K562 (cell line): ENCODE measurements at regions not wholly inside any gene's neighbourhood (a gene's known extent, or its start where the extent isn't known, plus 50 kb on each side); places are given as distances from the start of the nearest gene placed in this dataset.

Source experiments
- ATAC-seq: fragments of 200-7000 bp; cut with Tn5 transposase; 3 replicates; pipeline ENCODE4 v1.9.1; 2020; ENCODE audit warnings: moderate library complexity
- BruUV-seq: library from RNA; stranded (reverse); fragments of 400-500 nt; replicated peaks from 2 replicates; lab custom pipeline; 2021; lab: Mats Ljungman, UMichigan
- CTCF ChIA-PET: fragments of 300-600 bp; formaldehyde crosslinking; extraction: SDS; loops from one replicate; lab custom pipeline; 2021; ENCODE audit warnings: low intra/inter-chr PET ratio; lab: Yijun Ruan, JAX
- POLR2A ChIA-PET: fragments of 300-600, 350-650 bp; sonication (Branson Sonifier 250); formaldehyde crosslinking; extraction: SDS; loops from one replicate; lab custom pipeline; 2021; ENCODE audit warnings: antibody characterized with exemption, inconsistent platforms; lab: Yijun Ruan, JAX
- DNase-seq, 4 experiments: peaks; one replicate each; pipeline versions ENCODE4 v3.0.0 to v3.0.0-alpha.2; 2011 to 2018; ENCODE audit warnings: low spot score in 3 of 4, mixed read lengths in 3 of 4; ENCODE audit errors: extremely low read depth in 1 of 4
- FAIRE-seq: peaks from 2 replicates; lab custom pipeline; 2011; peaks lifted over from hg19 to GRCh38; lab: Jason Lieb, UNC
- H2AFZ ChIP-seq: 2 replicates; pipeline ENCODE4 v1.6.0; 2011; ENCODE audit warnings: low read depth, low read length, control low read depth, inconsistent platforms
- H3K27ac ChIP-seq: fragments of 200-600 bp; 3 replicates; pipeline ENCODE4 v1.8.0; 2011; ENCODE audit warnings: low read depth, mild to moderate bottlenecking, control low read depth, inconsistent platforms, low read length, moderate library complexity, mixed read lengths; ENCODE audit errors: extremely low read depth
- H3K27me3 ChIP-seq, 2 experiments: fragments of 300-600 bp in 1 of 2; 2 replicates in 1 of 2; 3 replicates in 1 of 2; pipeline versions ENCODE4 v1.6.0 to v1.8.0; 2011; ENCODE audit warnings: inconsistent platforms in 2 of 2, low read length in 2 of 2, mild to moderate bottlenecking in 1 of 2, mixed read lengths in 1 of 2, moderate library complexity in 1 of 2; ENCODE audit not compliant: control insufficient read depth in 2 of 2, insufficient read depth in 2 of 2
- H3K36me3 ChIP-seq: fragments of 300-600 bp; 3 replicates; pipeline ENCODE4 v1.8.0; 2011; ENCODE audit warnings: mild to moderate bottlenecking, low read length, inconsistent platforms; ENCODE audit not compliant: control insufficient read depth, insufficient read depth
- H3K4me1 ChIP-seq, 2 experiments: fragments of 200-600 bp in 1 of 2; replicated peaks in 1 of 2; 2 replicates in 1 of 2; 3 replicates in 1 of 2; pipeline versions ENCODE4 v1.5.1 to v1.8.0; 2011; ENCODE audit warnings: inconsistent platforms in 2 of 2, low read length in 2 of 2, mild to moderate bottlenecking in 1 of 2, mixed read lengths in 1 of 2, moderate library complexity in 1 of 2; ENCODE audit not compliant: control insufficient read depth in 2 of 2, insufficient read depth in 2 of 2
- H3K4me2 ChIP-seq: 2 replicates; pipeline ENCODE4 v1.6.1; 2011; ENCODE audit warnings: low read length, control low read depth, inconsistent platforms, mixed read lengths; ENCODE audit not compliant: insufficient read depth
- H3K4me3 ChIP-seq: fragments of 200-600 bp; sonication (generic), shearing (Covaris generic); 2 replicates; pipeline ENCODE4 v1.5.1; 2016; ENCODE audit warnings: control low read depth, inconsistent platforms
- H3K79me2 ChIP-seq: fragments of 200-600 bp; 3 replicates; pipeline ENCODE4 v1.8.0; 2011; ENCODE audit warnings: low read length, inconsistent platforms; ENCODE audit not compliant: control insufficient read depth, insufficient read depth
- H3K9ac ChIP-seq, 2 experiments: 2 replicates each; pipeline versions ENCODE4 v1.6.0 to v1.6.1; 2011; ENCODE audit warnings: low read depth in 2 of 2, low read length in 2 of 2, control low read depth in 1 of 2, inconsistent platforms in 1 of 2, mild to moderate bottlenecking in 1 of 2, mixed read lengths in 1 of 2; ENCODE audit not compliant: insufficient read depth in 1 of 2
- H3K9me1 ChIP-seq: one replicate; pipeline ENCODE4 v1.6.0; 2011; ENCODE audit warnings: inconsistent platforms, mild to moderate bottlenecking, low read length, moderate library complexity; ENCODE audit not compliant: control insufficient read depth, insufficient read depth
- H3K9me3 ChIP-seq: replicated peaks from 2 replicates; pipeline ENCODE4 v1.5.1; 2011; ENCODE audit warnings: low read depth, low read length, inconsistent platforms; ENCODE audit not compliant: control insufficient read depth, insufficient read depth
- H4K20me1 ChIP-seq: replicated peaks from 2 replicates; pipeline ENCODE4 v1.6.1; 2011; ENCODE audit warnings: low read length, inconsistent platforms, mixed read lengths; ENCODE audit not compliant: control insufficient read depth, insufficient read depth
- DIDO1 ChIP-seq: fragments of 450-650 bp; IDR thresholded peaks from 2 replicates; pipeline ENCODE4 v1.6.1; 2016; ENCODE audit warnings: low read depth, missing biosample characterization, missing genetic modification characterization
- EP300 ChIP-seq: IDR thresholded peaks from 2 replicates; pipeline ENCODE4 v1.6.1; 2012; ENCODE audit warnings: low read length, improper control_type of control experiment
- HCFC1 ChIP-seq: IDR thresholded peaks from 2 replicates; pipeline ENCODE4 v1.6.1; 2012; ENCODE audit warnings: low read depth, low read length, improper control_type of control experiment
- HNRNPUL1 ChIP-seq: fragments of 200-400 bp; formaldehyde crosslinking; IDR thresholded peaks from 2 replicates; pipeline ENCODE4 v1.6.1; 2017; ENCODE audit warnings: low read length
- MED1 ChIP-seq: sonication (generic); formaldehyde crosslinking; IDR thresholded peaks from 2 replicates; pipeline ENCODE4 v1.8.1; 2023; ENCODE audit warnings: missing genetic modification reagents, borderline replicate concordance
- MNT ChIP-seq, 2 experiments: fragments of 450-650 bp; conservative IDR thresholded peaks; 2 replicates each; pipeline ENCODE4 v1.6.1; 2017; ENCODE audit warnings: mild to moderate bottlenecking in 2 of 2, moderate library complexity in 2 of 2
- MYNN ChIP-seq, 2 experiments: sonication (generic); formaldehyde crosslinking in 1 of 2; IDR thresholded peaks; 2 replicates each; pipeline versions ENCODE4 v1.5.0 to v1.6.1; 2016 to 2020; ENCODE audit warnings: antibody characterized with exemption in 1 of 2, missing genetic modification reagents in 1 of 2
- PML ChIP-seq: IDR thresholded peaks from 2 replicates; pipeline ENCODE4 v1.6.1; 2012; ENCODE audit warnings: low read length, inconsistent platforms
- RBBP5 ChIP-seq: fragments of 200-600 bp; sonication (generic); IDR thresholded peaks from 2 replicates; pipeline ENCODE4 v1.6.1; 2012; ENCODE audit warnings: borderline replicate concordance, mild to moderate bottlenecking, low read length, control low read depth, inconsistent platforms; ENCODE audit not compliant: insufficient read depth, poor library complexity, severe bottlenecking
- RBM34 ChIP-seq: fragments of 200-400 bp; formaldehyde crosslinking; IDR thresholded peaks from 2 replicates; pipeline ENCODE4 v1.6.1; 2018; ENCODE audit warnings: low read length, borderline replicate concordance; ENCODE audit not compliant: insufficient read depth
- SIN3A ChIP-seq, 2 experiments: fragments of 150-350 bp in 1 of 2; IDR thresholded peaks; 2 replicates each; pipeline ENCODE4 v1.6.1; 2011 to 2016; ENCODE audit warnings: borderline replicate concordance in 2 of 2, low read depth in 2 of 2, low read length in 2 of 2, mild to moderate bottlenecking in 2 of 2, moderate library complexity in 2 of 2; ENCODE audit not compliant: control insufficient read depth in 1 of 2
- SMAD1 ChIP-seq: fragments of 150-350 bp; IDR thresholded peaks from 2 replicates; pipeline ENCODE4 v1.6.1; 2014; ENCODE audit warnings: low read length, low read depth; ENCODE audit not compliant: partially characterized antibody
- ZFPM2 ChIP-seq: fragments of 250-450 bp; sonication (Bioruptor Pico); IDR thresholded peaks from 2 replicates; pipeline ENCODE4 v1.5.1; 2022; ENCODE audit warnings: mild to moderate bottlenecking
- ZNF436 ChIP-seq: fragments of 250-450, 450-650 bp; sonication (Bioruptor Pico); formaldehyde crosslinking; IDR thresholded peaks from 2 replicates; pipeline ENCODE4 v1.7.0; 2020; ENCODE audit warnings: mild to moderate bottlenecking
- ZNF79 ChIP-seq: fragments of 250-450 bp; sonication (Bioruptor Pico); IDR thresholded peaks from 2 replicates; pipeline ENCODE4 v1.4.0; 2020; ENCODE audit warnings: low read depth, mild to moderate bottlenecking, moderate library complexity
- WGBS: fragments of 100-300 bp; shearing (Covaris generic); methylation state at CpG from one replicate; pipeline ENCODE4 v1.1.6; 2016; ENCODE audit warnings: low coverage, mixed read lengths; ENCODE audit not compliant: insufficient coverage; ENCODE audit errors: missing lambda C conversion rate; 5-methylcytosine and 5-hydroxymethylcytosine counted together
- in situ Hi-C: fragments of 300-500 bp; cut with MboI; formaldehyde crosslinking; loops from 4 replicates; pipeline ENCODE4 v1.15.0; 2018; ENCODE audit warnings: inconsistent platforms, mixed read lengths
- intact Hi-C: fragments of 100-400 bp; cut with micrococcal nuclease; formaldehyde crosslinking; loops from 2 replicates; pipeline ENCODE4 v1.14.2; 2022
- TF ChIP-seq, protein P1 (sequence below): fragments of 450-650 bp; IDR thresholded peaks from 2 replicates; pipeline ENCODE4 v1.6.1; 2017; ENCODE audit warnings: mild to moderate bottlenecking, moderate library complexity
- TF ChIP-seq, protein P2 (sequence below): sonication (generic); formaldehyde crosslinking; IDR thresholded peaks from 2 replicates; pipeline ENCODE4 v1.9.0; 2022; ENCODE audit warnings: mild to moderate bottlenecking, missing genetic modification reagents
- TF ChIP-seq, protein P3 (sequence below): sonication (generic); formaldehyde crosslinking; IDR thresholded peaks from 2 replicates; pipeline ENCODE4 v1.8.1; 2022; ENCODE audit warnings: missing genetic modification reagents

DNA sequence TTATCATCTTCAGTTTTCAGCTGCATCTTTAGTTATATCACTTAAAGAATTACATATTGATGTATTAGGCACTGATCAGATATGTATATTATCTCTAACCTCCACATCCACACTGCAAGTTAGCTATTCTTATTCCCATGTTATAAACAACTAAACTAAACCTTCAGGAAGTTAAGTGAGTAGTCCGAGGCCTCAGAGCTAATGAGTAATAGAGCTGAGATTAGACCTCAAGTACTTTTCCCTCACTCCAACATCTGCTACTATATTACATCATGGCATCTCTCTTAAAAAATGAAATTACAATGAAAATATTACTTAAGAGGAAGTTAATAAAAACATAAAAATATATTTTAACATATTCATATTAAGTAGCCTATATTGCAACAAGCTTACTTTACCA lies 183.6 kb upstream of the MAP2 start (continued):
- TF ChIP-seq SMAD1: no peak
- TF ChIP-seq MED1: no peak
- no peak for TF ChIP-seq MYNN (IDR thresholded peaks at IDR 0.05)
- no peak for TF ChIP-seq MYNN (CRISPR knock-in tag; IDR thresholded peaks at IDR 0.05)
- TF ChIP-seq, protein P1, sequence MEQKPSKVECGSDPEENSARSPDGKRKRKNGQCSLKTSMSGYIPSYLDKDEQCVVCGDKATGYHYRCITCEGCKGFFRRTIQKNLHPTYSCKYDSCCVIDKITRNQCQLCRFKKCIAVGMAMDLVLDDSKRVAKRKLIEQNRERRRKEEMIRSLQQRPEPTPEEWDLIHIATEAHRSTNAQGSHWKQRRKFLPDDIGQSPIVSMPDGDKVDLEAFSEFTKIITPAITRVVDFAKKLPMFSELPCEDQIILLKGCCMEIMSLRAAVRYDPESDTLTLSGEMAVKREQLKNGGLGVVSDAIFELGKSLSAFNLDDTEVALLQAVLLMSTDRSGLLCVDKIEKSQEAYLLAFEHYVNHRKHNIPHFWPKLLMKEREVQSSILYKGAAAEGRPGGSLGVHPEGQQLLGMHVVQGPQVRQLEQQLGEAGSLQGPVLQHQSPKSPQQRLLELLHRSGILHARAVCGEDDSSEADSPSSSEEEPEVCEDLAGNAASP: no peak
- TF ChIP-seq HNRNPUL1: no peak
- no peak for TF ChIP-seq RBBP5
- TF ChIP-seq ZFPM2: no peak
- no peak for TF ChIP-seq RBM34

- DNase-seq: no peak
These were observed 170.3 kb upstream of the MAP2 start for GRCh38 chr2:209253544-209253943.

More at GRCh38 chr2:209253544-209253943, 170.3 kb upstream of the MAP2 start:
- Histone ChIP-seq H3K4me1 (no peaks in the 10 kb centered on the region), H3K27me3 (no peaks in the 10 kb centered on the region), H3K79me2 (no peaks in the 10 kb centered on the region), H2AFZ (no peak overlapping the region), H3K36me3 (no peaks in the 10 kb centered on the region), H3K9me3 (no peaks in the 10 kb centered on the region), H3K4me3 (no peak overlapping the region), H3K27ac (no peak overlapping the region), H4K20me1 (no peaks in the 10 kb centered on the region), H3K9ac (no peak overlapping the region), H3K4me2 (no peak overlapping the region), H3K9me1 (no peaks in the 10 kb centered on the region)
- TF ChIP-seq MNT (conservative IDR thresholded peaks at IDR 0.05) (no peak), EP300 (no peak), DIDO1 (tag) (no peak), PML (no peak), SIN3A (IDR thresholded peaks at IDR 0.05; ENCODE audit: borderline replicate concordance in 2 of 2, control insufficient read depth in 1 of 2, low read depth in 2 of 2, low read length in 2 of 2) (no peak), ZNF79 (no peak), ZNF436 (CRISPR knock-in tag) (no peak), HCFC1 (no peak)
- TF ChIP-seq, protein P2, sequence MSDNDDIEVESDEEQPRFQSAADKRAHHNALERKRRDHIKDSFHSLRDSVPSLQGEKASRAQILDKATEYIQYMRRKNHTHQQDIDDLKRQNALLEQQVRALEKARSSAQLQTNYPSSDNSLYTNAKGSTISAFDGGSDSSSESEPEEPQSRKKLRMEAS (CRISPR knock-in tag): no peak
- TF ChIP-seq, protein P3, sequence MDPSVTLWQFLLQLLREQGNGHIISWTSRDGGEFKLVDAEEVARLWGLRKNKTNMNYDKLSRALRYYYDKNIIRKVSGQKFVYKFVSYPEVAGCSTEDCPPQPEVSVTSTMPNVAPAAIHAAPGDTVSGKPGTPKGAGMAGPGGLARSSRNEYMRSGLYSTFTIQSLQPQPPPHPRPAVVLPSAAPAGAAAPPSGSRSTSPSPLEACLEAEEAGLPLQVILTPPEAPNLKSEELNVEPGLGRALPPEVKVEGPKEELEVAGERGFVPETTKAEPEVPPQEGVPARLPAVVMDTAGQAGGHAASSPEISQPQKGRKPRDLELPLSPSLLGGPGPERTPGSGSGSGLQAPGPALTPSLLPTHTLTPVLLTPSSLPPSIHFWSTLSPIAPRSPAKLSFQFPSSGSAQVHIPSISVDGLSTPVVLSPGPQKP (CRISPR knock-in tag): no peak
- intact Hi-C loops (no loop called here), in situ Hi-C loops (no loop called here)
- POLR2A ChIA-PET: no interaction called here
- WGBS: 0% methylated on average over 2 of the region's 2 CpGs
- BruUV-seq: no TSS peak
- CTCF ChIA-PET: no interaction called here
- no peak for FAIRE-seq
- no peak for ATAC-seq
